GM23248 (cell line): ENCODE measurements at regions not wholly inside any gene's neighbourhood (a gene's known extent, or its start where the extent isn't known, plus 50 kb on each side); places are given as distances from the start of the nearest gene placed in this dataset.

ENCODE experiments used
- DNase-seq: peaks from one replicate; pipeline ENCODE4 v3.0.0-alpha.2; 2015
- H2AFZ ChIP-seq: fragments of 200-600 bp; sonication (generic); 2 replicates; pipeline ENCODE4 v1.6.1; 2016; ENCODE audit warnings: antibody characterized with exemption
- H3F3A ChIP-seq: fragments of 200-600 bp; sonication (generic); 2 replicates; pipeline ENCODE4 v1.6.1; 2016; ENCODE audit warnings: mild to moderate bottlenecking, antibody characterized with exemption, mixed run types; ENCODE audit not compliant: insufficient read depth
- H3K27ac ChIP-seq: fragments of 200-600 bp; sonication (generic); 2 replicates; pipeline ENCODE4 v1.5.1; 2016; ENCODE audit warnings: mild to moderate bottlenecking
- H3K27me3 ChIP-seq: fragments of 200-600 bp; sonication (generic); replicated peaks from 2 replicates; pipeline ENCODE4 v1.6.1; 2016; ENCODE audit warnings: mild to moderate bottlenecking; ENCODE audit not compliant: insufficient read depth
- H3K36me3 ChIP-seq: fragments of 200-600 bp; sonication (generic); 2 replicates; pipeline ENCODE4 v1.6.1; 2016; ENCODE audit warnings: low read depth, mild to moderate bottlenecking
- H3K4me1 ChIP-seq: fragments of 200-600 bp; sonication (generic); 2 replicates; pipeline ENCODE4 v1.6.1; 2016; ENCODE audit warnings: mild to moderate bottlenecking; ENCODE audit not compliant: insufficient read depth
- H3K4me2 ChIP-seq: fragments of 200-600 bp; sonication (generic); one replicate; pipeline ENCODE4 v1.6.1; 2016; ENCODE audit warnings: mild to moderate bottlenecking; ENCODE audit not compliant: unreplicated experiment
- H3K4me3 ChIP-seq: fragments of 200-600 bp; sonication (generic); 2 replicates; pipeline ENCODE4 v1.5.1; 2016; ENCODE audit warnings: mild to moderate bottlenecking
- H3K79me2 ChIP-seq: fragments of 200-600 bp; sonication (generic); 2 replicates; pipeline ENCODE4 v1.6.1; 2016; ENCODE audit warnings: mild to moderate bottlenecking; ENCODE audit not compliant: insufficient read depth
- H3K9ac ChIP-seq: fragments of 200-600 bp; sonication (generic); 2 replicates; pipeline ENCODE4 v1.6.1; 2016; ENCODE audit warnings: mild to moderate bottlenecking
- H3K9me2 ChIP-seq: fragments of 200-600 bp; sonication (generic); 2 replicates; pipeline ENCODE4 v1.6.1; 2016; ENCODE audit warnings: mixed run types, mild to moderate bottlenecking, moderate library complexity; ENCODE audit not compliant: insufficient read depth
- H3K9me3 ChIP-seq: fragments of 200-600 bp; sonication (generic); one replicate; pipeline ENCODE4 v1.6.1; 2017; ENCODE audit warnings: low read depth
- H4K20me1 ChIP-seq: fragments of 200-600 bp; sonication (generic); 2 replicates; pipeline ENCODE4 v1.6.0; 2016; ENCODE audit not compliant: insufficient read depth
- EZH2 ChIP-seq: fragments of 200-600 bp; sonication (generic); IDR thresholded peaks from 2 replicates; pipeline ENCODE4 v1.6.1; 2018; ENCODE audit warnings: antibody characterized with exemption, mild to moderate bottlenecking; ENCODE audit not compliant: insufficient read depth, poor library complexity, severe bottlenecking
- EZH2phosphoT487 ChIP-seq: fragments of 200-600 bp; sonication (generic); IDR thresholded peaks from 2 replicates; pipeline ENCODE4 v1.6.1; 2018; ENCODE audit warnings: antibody characterized with exemption, moderate library complexity, mild to moderate bottlenecking, low read depth; ENCODE audit not compliant: insufficient read depth
- WGBS, 2 experiments: methylation state at CpG; one replicate each; pipeline ENCODE4 v1.1.6; 2015 to 2017; ENCODE audit warnings: low lambda C conversion rate in 2 of 2, low coverage in 1 of 2; ENCODE audit errors: missing lambda C conversion rate in 2 of 2; 5-methylcytosine and 5-hydroxymethylcytosine counted together
- in situ Hi-C: fragments of 300-500 bp; cut with MboI; formaldehyde crosslinking; loops from 2 replicates; pipeline ENCODE4 v1.15.0; 2020

DNA sequence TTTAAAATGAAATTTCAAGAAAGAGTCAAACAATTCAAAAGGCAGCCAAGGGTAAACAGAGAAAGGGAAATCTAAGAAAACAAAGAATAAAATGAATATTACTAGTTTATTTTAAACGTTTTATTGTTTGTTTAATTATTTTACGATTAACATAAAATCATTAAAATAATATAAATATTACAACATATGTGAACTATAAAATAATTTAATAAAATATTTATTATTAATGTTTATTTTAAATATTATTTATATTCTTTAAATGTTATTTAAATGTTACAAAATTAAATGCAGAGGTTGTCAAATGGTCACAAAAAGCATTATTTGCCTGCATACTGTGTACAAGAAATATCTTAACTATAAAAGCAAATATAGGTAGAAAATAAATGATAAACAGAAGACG, 786.7 kb upstream of the GHITM start:
- no peaks in the 10 kb centered on the region for H3K79me2 ChIP-seq
- H3K9me3 ChIP-seq, result no peaks in the 10 kb centered on the region
- no peaks in the 10 kb centered on the region for H3F3A ChIP-seq
- H3K4me1 ChIP-seq, result no peaks in the 10 kb centered on the region
- no peak for DNase-seq
- H3K27me3 ChIP-seq, result no peaks in the 10 kb centered on the region
- no peaks in the 10 kb centered on the region for H3K9me2 ChIP-seq
- TF ChIP-seq EZH2phosphoT487 (no peak), EZH2 (no peak)
- whole genome bisulfite sequencing, 2 experiments, result 23 to 26% methylated on average over 3 of the region's 3 CpGs
- no peak overlapping the region for H3K4me3 ChIP-seq
- H3K9ac ChIP-seq, result no peak overlapping the region
- H3K27ac ChIP-seq, result no peak overlapping the region
- H3K4me2 ChIP-seq, result no peak overlapping the region
- H2AFZ ChIP-seq, result no peak overlapping the region
- in situ Hi-C loops, result no loop called here
- H3K36me3 ChIP-seq, result no peaks in the 10 kb centered on the region
- no peaks in the 10 kb centered on the region for H4K20me1 ChIP-seq

GRCh38 chr10:83354456-83354855, 784.9 kb upstream of the GHITM start:
- no peak overlapping the region for H3K4me2 ChIP-seq
- in situ Hi-C loops, result no loop called here
- H3K9me3 ChIP-seq, result no peaks in the 10 kb centered on the region
- DNase-seq, result no peak
- H3K27ac ChIP-seq, result no peak overlapping the region
- H3F3A ChIP-seq, result no peaks in the 10 kb centered on the region
- no peaks in the 10 kb centered on the region for H3K4me1 ChIP-seq
- H3K9ac ChIP-seq, result no peak overlapping the region
- H3K27me3 ChIP-seq, result no peaks in the 10 kb centered on the region
- no peaks in the 10 kb centered on the region for H3K9me2 ChIP-seq
- no peak overlapping the region for H3K4me3 ChIP-seq
- H3K79me2 ChIP-seq, result no peaks in the 10 kb centered on the region
- H3K36me3 ChIP-seq, result no peaks in the 10 kb centered on the region
- H2AFZ ChIP-seq, result no peak overlapping the region
- H4K20me1 ChIP-seq, result no peaks in the 10 kb centered on the region
- TF ChIP-seq EZH2 (no peak), EZH2phosphoT487 (no peak)
- 5 to 9% methylated on average over 1 of the region's 1 CpG for WGBS, 2 experiments

DNA sequence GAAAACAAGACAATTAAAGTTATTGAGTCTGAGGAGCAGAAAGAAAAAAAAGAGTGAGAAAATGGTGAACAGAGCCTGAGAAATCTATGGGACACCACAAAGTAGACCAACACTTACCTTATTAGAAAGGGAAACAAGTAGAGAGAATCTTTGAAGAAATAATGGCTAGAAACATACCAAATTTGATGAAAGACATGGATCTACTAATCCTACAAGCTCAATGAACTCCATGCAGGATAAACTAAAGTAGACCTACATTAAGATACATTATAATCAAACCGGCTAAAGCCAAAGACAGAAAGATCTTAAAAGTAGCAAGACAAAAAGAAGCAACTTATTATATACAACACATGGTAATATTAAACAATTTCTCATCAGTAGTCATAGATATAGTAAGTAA, 782.3 kb upstream of the GHITM start:
- no peak overlapping the region for H3K9ac ChIP-seq
- 44 to 59% methylated on average over 1 of the region's 1 CpG for WGBS, 2 experiments
- in situ Hi-C loops, result no loop called here
- no peaks in the 10 kb centered on the region for H3K9me3 ChIP-seq
- H4K20me1 ChIP-seq, result no peaks in the 10 kb centered on the region
- TF ChIP-seq EZH2, result no peak
- no peak for TF ChIP-seq EZH2phosphoT487
- H2AFZ ChIP-seq, result no peak overlapping the region
- no peak overlapping the region for H3K4me3 ChIP-seq
- H3K36me3 ChIP-seq, result no peaks in the 10 kb centered on the region
- no peak overlapping the region for H3K27ac ChIP-seq
- H3K79me2 ChIP-seq, result no peaks in the 10 kb centered on the region
- no peaks in the 10 kb centered on the region for H3K27me3 ChIP-seq
- no peaks in the 10 kb centered on the region for H3K4me1 ChIP-seq
- no peaks in the 10 kb centered on the region for H3F3A ChIP-seq
- no peaks in the 10 kb centered on the region for H3K9me2 ChIP-seq
- no peak overlapping the region for H3K4me2 ChIP-seq
- DNase-seq, result no peak

- no peaks in the 10 kb centered on the region for H3K9me2 ChIP-seq
- H3K27me3 ChIP-seq, result no peaks in the 10 kb centered on the region
- H3K4me3 ChIP-seq, result no peak overlapping the region
- no peaks in the 10 kb centered on the region for H3K9me3 ChIP-seq
- H3K4me2 ChIP-seq, result no peak overlapping the region
- H3K36me3 ChIP-seq, result no peaks in the 10 kb centered on the region
- no peaks in the 10 kb centered on the region for H3F3A ChIP-seq
- H3K4me1 ChIP-seq, result no peaks in the 10 kb centered on the region
- in situ Hi-C loops, result no loop called here
- DNase-seq, result no peak
- H4K20me1 ChIP-seq, result no peaks in the 10 kb centered on the region
- no peaks in the 10 kb centered on the region for H3K79me2 ChIP-seq
- no peak for TF ChIP-seq EZH2phosphoT487
- no peak for TF ChIP-seq EZH2
- H3K27ac ChIP-seq, result no peak overlapping the region
- H3K9ac ChIP-seq, result no peak overlapping the region
- no peak overlapping the region for H2AFZ ChIP-seq
Observed at GRCh38 chr10:83357627-83358026, 781.7 kb upstream of the GHITM start.

DNA sequence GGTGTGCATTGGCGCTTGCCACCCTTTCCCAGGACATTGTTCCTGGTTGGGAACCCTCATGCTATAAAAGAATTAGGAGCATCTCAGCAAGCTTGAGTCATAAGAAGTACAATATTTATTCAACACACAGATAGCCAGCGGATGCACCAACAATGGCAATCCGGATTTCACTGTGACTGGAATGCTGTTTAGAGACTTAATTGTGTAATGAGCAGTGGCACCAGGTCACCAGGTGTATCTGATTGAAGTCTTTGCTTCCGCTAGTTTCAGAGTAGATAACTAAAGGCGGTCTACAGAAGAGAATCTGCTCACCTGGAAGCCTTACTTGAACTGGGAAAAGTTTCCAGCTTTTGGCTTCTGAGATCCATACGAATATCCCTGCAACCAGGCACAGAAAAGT, 772.3 kb upstream of the GHITM start:
- Histone ChIP-seq H3K36me3 (no peaks in the 10 kb centered on the region), H3K4me3 (no peak overlapping the region), H4K20me1 (no peaks in the 10 kb centered on the region), H3K79me2 (no peaks in the 10 kb centered on the region), H3K9ac (no peak overlapping the region), H2AFZ (no peak overlapping the region), H3K27ac (no peak overlapping the region), H3K27me3 (no peaks in the 10 kb centered on the region), H3K9me3 (no peaks in the 10 kb centered on the region), H3K4me2 (no peak overlapping the region), H3K9me2 (no peaks in the 10 kb centered on the region), H3K4me1 (no peaks in the 10 kb centered on the region), H3F3A (no peaks in the 10 kb centered on the region)
- no peak for DNase-seq
- 23 to 24% methylated on average over 6 of the region's 6 CpGs for WGBS, 2 experiments
- in situ Hi-C loops, result no loop called here
- TF ChIP-seq EZH2phosphoT487 (no peak), EZH2 (no peak)
